NCI-H146 treated with DMSO at 0.1 percent for 48 hours (cell line): ENCODE measurements at regions not wholly inside any gene's neighbourhood (a gene's known extent, or its start where the extent isn't known, plus 50 kb on each side); places are given as distances from the start of the nearest gene placed in this dataset.

Experiments used
- DNase-seq: peaks from one replicate; lab custom pipeline; 2025; ENCODE audit not compliant: unreplicated experiment; lab: John Stamatoyannopoulos, UW

GRCh38 chr2:129428086-129428660, 551.3 kb upstream of the RAB6C start:
- DNase-seq, result no peak

- DNase-seq, result no peak
These were observed 548.6 kb upstream of the RAB6C start for GRCh38 chr2:129430911-129431310.

GRCh38 chr2:129431881-129432280, 547.6 kb upstream of the RAB6C start:
- no peak for DNase-seq

GRCh38 chr2:129436809-129437208, 542.7 kb upstream of the RAB6C start:
- DNase-seq, result no peak

GRCh38 chr2:129437725-129438124, 541.7 kb upstream of the RAB6C start:
- DNase-seq, result no peak

GRCh38 chr2:129438501-129439057, 540.9 kb upstream of the RAB6C start:
- DNase-seq, result no peak

GRCh38 chr2:129439406-129440302, 539.8 kb upstream of the RAB6C start:
- no peak for DNase-seq

GRCh38 chr2:129441610-129442009, 537.9 kb upstream of the RAB6C start:
- DNase-seq, result no peak

- DNase-seq, result no peak
These were observed 536.1 kb upstream of the RAB6C start for GRCh38 chr2:129443235-129443864.

- no peak for DNase-seq
These were observed 535.4 kb upstream of the RAB6C start for GRCh38 chr2:129443865-129444739.

- DNase-seq, result no peak
These were observed 534.7 kb upstream of the RAB6C start for GRCh38 chr2:129444751-129445150.

- DNase-seq, result no peak
These were observed 522.8 kb upstream of the RAB6C start for GRCh38 chr2:129456691-129457090.

GRCh38 chr2:129457277-129457818, 522.1 kb upstream of the RAB6C start:
- DNase-seq, result no peak

GRCh38 chr2:129458006-129458405, 521.5 kb upstream of the RAB6C start:
- DNase-seq, result no peak

- DNase-seq, result no peak
These were observed 521.0 kb upstream of the RAB6C start for GRCh38 chr2:129458436-129458835.

- no peak for DNase-seq
These were observed 520.1 kb upstream of the RAB6C start for GRCh38 chr2:129459200-129459876.

GRCh38 chr2:129459881-129460280, 519.6 kb upstream of the RAB6C start:
- DNase-seq, result no peak

GRCh38 chr2:129460299-129461198, 518.9 kb upstream of the RAB6C start:
- no peak for DNase-seq

GRCh38 chr2:129462349-129462748, 517.1 kb upstream of the RAB6C start:
- DNase-seq, result no peak
